Erythroblast (primary cell): ENCODE measurements at regions not wholly inside any gene's neighbourhood (a gene's known extent, or its start where the extent isn't known, plus 50 kb on each side); places are given as distances from the start of the nearest gene placed in this dataset.

ENCODE experiments used
- GATA1 ChIP-seq: IDR thresholded peaks from 2 replicates; pipeline ENCODE4 v1.6.1; 2011; ENCODE audit warnings: low read depth, mild to moderate bottlenecking, control low read depth, low read length, moderate library complexity
- POLR2A ChIP-seq: IDR thresholded peaks from 2 replicates; pipeline ENCODE4 v1.6.1; 2011; ENCODE audit warnings: mild to moderate bottlenecking, low read length

DNA sequence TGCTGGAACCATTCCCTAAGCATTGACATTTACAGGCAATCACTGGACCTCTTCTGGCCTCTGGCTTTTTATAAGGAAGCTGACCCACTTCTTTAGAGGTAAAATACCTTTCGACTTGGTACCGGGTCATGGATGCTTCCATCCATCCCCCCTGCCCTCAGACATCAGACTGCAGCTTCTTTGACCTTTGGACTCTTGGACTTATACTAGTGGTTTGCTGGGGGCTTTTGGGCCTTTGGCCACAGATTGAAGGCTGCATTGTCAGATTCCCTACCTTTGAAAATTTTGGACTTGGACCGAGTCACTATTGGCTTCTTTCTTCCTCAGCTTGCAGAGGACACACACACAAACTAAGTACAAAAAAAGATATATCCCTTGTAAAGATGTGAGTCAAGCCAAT lies 86.1 kb downstream of the TTC6 start:
- TF ChIP-seq POLR2A (no peak), GATA1 (no peak)
